Fibroblast of mammary gland (primary cell): ENCODE measurements at regions not wholly inside any gene's neighbourhood (a gene's known extent, or its start where the extent isn't known, plus 50 kb on each side); places are given as distances from the start of the nearest gene placed in this dataset.
"Not testable (repeated sequence)": the region's sequence is repeated elsewhere in the genome, so short reads cannot be mapped to it uniquely, and the experiment has no call there.

Experiments
- DNase-seq: peaks from one replicate; pipeline ENCODE4 v3.0.0-alpha.2; 2010; ENCODE audit warnings: low read depth
- H3K4me3 ChIP-seq: 2 replicates; pipeline ENCODE4 v1.5.1; 2011; ENCODE audit warnings: low read depth, mild to moderate bottlenecking, low read length, moderate library complexity; ENCODE audit not compliant: control insufficient read depth
- TF ChIP-seq, protein P1 (sequence below): conservative IDR thresholded peaks from 2 replicates; pipeline ENCODE4 v1.5.1; 2011; ENCODE audit warnings: low read depth, low read length, inconsistent platforms; ENCODE audit not compliant: control insufficient read depth, insufficient read depth

DNA sequence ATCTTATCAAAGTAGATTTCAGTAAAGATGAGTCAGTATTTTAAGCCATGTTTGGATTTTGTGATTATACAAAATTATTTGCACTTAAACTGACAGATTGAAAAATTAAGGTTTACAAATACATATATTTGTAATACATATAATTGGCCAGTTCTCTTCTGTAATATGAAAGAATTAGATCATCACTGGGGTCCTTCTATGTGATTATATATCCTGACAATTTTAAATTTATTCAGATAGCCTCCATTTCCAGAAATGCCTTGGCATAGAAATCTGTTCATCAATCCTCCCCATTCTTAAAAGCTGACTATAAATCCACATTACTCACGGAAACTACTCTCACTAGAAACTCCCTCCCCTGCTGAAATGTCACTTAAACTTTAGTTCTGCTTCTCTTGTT lies 280.4 kb upstream of the ANXA10 start:
- TF ChIP-seq, protein P1, sequence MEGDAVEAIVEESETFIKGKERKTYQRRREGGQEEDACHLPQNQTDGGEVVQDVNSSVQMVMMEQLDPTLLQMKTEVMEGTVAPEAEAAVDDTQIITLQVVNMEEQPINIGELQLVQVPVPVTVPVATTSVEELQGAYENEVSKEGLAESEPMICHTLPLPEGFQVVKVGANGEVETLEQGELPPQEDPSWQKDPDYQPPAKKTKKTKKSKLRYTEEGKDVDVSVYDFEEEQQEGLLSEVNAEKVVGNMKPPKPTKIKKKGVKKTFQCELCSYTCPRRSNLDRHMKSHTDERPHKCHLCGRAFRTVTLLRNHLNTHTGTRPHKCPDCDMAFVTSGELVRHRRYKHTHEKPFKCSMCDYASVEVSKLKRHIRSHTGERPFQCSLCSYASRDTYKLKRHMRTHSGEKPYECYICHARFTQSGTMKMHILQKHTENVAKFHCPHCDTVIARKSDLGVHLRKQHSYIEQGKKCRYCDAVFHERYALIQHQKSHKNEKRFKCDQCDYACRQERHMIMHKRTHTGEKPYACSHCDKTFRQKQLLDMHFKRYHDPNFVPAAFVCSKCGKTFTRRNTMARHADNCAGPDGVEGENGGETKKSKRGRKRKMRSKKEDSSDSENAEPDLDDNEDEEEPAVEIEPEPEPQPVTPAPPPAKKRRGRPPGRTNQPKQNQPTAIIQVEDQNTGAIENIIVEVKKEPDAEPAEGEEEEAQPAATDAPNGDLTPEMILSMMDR, result no peak
- no peak for DNase-seq
- no peak overlapping the region for H3K4me3 ChIP-seq

DNA sequence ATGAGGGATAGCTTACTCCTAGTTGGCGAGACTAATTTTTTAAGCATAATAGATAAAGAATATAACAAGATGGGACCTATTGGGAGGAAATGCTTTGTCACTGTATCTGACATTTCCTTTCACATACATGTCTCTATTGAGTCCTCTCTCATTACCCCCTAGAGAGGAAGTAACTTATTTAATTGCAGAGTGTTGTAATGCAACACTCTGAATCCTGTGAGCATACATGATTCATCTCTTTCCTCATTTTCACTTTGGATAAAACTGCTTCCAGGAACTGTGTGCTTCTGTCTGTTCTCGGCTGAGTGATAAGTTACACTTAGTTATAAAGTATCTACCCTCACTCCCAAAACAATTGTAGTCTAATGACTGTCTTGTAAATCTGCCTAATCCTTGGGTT lies 266.1 kb upstream of the ANXA10 start:
- H3K4me3 ChIP-seq, result no peak overlapping the region
- DNase-seq, result peak; percentile 9
- TF ChIP-seq, protein P1, result no peak

DNA sequence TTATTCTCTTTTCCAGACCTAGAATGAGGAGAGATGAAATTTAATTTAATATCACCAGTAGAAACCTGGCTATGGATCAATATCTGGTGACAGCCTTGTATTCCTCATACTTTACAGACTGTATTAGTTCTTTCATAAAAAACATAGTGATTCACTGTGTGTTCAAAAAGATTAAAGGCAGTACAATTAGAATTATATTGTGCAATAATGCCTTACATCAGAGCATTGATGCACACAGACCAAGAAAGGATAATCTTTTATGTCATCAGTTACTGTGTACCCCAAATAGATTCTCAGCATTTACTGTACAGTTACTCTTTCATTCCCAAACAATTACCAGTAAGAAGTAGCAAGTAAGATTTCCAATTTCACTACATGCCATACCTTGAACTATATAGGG lies 260.5 kb upstream of the ANXA10 start:
- TF ChIP-seq, protein P1, result no peak
- H3K4me3 ChIP-seq, result no peak overlapping the region
- peak; percentile 10 for DNase-seq

DNA sequence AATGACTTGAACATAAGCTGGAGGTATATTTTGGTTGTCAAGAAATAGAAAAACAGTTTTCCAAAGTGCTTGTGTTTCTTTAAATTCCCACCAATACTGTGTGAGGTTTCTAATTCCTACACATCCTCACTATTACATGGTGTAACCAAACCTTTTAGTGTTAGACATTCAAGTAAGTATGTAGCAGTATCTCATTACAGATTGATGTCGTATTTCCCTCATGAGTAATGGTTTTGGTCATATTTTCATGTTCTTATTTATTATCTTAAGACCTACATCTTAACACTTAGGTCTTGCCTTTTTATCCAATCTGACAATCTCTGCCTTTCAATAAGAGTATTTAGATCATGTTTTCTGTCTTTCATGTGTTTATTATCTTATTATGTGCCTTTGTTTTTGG lies 253.7 kb upstream of the ANXA10 start:
- no peak for DNase-seq

DNA sequence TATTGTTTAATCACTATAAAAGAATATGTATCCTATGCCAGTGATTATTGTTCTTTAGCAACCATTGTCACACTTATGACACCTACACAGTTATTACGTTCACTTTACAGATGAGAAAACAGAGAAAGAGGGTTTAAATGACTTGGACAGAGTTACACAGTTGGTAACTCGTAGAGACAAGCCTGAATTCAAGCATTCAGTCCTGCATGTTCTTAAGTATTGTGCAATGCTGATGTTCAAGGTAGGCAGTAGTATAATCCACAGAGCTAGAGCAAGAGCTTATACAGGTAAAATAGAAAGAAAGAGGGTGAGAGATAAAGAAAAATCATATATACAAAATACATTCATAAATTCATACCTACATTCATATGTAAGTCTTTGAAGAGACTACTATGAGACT lies 249.8 kb upstream of the ANXA10 start:
- no peak overlapping the region for H3K4me3 ChIP-seq
- TF ChIP-seq, protein P1, result no peak
- no peak for DNase-seq

More for the DNA sequence above, 253.7 kb upstream of the ANXA10 start:
- no peak overlapping the region for H3K4me3 ChIP-seq
- TF ChIP-seq, protein P1, result no peak

DNA sequence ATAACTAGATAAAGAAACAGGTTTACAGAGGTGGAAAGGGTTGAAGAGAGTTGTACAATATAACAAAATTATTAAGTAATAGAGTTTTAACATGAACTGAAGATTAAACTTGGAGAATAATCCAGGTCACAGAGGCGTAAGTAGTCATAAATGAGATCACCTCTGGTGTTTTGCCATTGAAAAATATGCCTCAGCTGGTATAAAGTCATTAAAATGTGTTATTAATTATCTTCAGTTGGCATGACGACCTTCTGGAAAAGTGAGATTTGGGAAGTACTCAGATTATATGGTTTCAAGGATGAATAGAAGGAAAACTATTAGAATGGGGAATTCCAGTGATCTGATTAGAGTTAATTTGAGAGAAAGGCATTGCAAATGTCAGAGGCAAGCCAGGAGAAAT lies 237.5 kb upstream of the ANXA10 start:
- TF ChIP-seq, protein P1, result no peak
- peak; percentile 30 for DNase-seq
- no peak overlapping the region for H3K4me3 ChIP-seq

DNA sequence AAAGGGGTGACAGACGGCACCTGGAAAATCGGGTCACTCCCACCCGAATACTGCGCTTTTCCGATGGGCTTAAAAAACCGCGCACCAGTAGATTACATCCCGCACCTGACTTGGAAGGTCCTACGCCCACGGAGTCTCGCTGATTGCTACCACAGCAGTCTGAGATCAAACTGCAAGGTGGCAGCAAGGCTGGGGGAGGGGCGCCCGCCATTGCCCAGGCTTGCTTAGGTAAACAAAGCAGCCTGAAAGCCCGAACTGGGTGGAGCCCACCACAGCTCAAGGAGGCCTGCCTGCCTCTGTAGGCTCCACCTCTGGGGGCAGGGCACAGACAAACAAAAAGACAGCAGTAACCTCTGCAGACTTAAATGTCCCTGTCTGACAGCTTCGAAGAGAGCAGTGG lies 234.2 kb upstream of the ANXA10 start:
- H3K4me3 ChIP-seq, DNase-seq: not testable (repeated sequence)
